Fibroblast of skin of back (primary cell): ENCODE measurements at regions not wholly inside any gene's neighbourhood (a gene's known extent, or its start where the extent isn't known, plus 50 kb on each side); places are given as distances from the start of the nearest gene placed in this dataset.

Source experiments
- DNase-seq: peaks from one replicate; pipeline ENCODE4 v3.0.0-alpha.2; 2013

DNA sequence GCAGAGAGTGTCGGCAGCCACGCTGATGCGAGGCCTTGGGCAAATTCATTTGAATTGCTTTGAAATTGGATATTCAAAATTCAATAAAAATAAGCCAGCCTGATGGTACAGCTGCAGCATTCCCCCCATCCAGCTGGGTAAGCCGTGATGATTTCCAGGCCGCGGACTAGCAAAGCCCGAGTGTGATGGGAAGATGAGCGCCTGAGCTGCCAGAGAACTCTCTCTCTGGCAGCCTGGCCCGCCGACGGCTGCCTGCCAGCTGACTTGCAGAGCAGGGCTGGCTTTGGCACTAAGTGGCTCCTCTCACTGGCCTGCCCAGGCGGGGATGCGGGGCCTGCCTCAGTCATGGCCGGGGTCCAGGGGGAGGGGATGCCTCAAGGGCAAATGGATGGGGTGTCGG lies 268.3 kb upstream of the WWC1 start:
- no peak for DNase-seq

DNA sequence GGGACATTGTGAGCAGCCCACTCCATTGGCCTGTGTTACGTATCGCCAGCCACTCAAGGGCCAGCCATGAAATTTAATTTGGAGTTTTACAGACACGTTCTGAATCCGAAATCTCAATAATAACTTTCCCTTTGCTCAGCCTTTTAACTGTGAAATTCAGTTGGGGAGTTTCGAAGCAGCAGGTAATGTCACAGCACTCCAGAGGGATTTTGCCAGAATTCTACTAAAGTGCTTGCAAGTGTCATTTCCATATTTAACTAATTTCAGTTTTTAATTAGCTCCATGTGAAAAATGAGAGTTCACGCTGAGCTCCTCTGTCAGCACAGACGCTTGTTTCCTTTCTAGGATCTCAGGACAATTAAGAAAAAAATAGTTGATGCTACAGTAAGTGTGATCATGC lies 267.1 kb upstream of the WWC1 start:
- no peak for DNase-seq

DNA sequence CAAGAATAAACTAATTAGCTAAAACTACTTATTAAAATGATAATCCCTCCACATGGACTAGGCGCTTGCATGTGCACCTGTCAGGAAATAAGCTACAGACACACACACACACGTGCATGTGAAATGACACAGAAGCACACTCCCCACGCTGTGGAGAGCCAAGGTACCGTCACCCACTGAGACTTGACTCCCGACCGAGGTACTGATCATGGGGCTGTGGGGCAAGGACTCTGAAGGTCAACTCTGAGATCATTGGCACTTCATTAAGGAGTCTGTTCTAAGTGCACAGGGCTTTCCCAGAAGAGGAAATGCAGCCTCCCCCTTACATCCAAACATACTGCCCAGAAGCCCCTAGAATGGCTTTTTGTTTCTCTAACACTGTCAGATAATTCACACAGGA lies 264.4 kb upstream of the WWC1 start:
- no peak for DNase-seq

DNA sequence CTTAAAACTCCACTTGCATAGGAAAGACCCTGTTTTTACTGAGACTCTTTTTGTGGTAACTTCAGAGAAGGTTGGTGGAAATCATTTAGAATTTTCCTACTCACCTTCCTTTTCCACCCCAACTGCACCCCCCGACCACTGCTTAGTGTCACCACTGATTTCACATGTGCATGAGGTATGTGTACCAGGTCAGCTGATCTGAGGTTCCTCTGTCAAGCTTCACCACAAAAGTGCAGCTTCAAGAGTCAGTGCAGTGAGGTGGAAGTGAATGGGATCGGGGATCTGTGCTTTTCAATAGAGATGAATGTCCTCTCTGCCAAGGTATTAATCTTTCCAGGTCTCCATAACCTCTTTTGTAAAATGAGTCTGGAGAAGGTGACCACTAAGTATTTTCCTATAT lies 260.5 kb upstream of the WWC1 start:
- DNase-seq = no peak

DNA sequence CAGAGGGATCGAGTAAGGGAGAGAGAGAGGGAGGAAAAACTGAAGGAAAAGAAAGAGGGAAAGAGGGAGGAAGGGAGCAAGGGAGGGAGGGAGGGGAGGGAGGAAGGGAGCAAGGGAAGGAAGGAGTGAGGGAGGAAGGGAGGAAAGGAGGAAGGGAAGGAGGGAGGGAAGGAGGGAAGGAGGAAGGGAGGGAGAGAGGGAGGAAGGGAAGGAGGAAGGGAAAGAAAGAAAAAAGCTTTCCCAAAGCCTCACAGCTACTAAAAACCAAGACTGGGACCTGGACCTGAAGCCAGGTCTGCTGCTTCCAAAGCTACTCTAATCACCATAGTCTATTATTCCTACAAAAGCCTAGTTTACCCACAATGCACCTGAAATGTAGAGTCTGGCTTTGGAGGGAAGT lies 259.8 kb upstream of the WWC1 start:
- DNase-seq = no peak

DNA sequence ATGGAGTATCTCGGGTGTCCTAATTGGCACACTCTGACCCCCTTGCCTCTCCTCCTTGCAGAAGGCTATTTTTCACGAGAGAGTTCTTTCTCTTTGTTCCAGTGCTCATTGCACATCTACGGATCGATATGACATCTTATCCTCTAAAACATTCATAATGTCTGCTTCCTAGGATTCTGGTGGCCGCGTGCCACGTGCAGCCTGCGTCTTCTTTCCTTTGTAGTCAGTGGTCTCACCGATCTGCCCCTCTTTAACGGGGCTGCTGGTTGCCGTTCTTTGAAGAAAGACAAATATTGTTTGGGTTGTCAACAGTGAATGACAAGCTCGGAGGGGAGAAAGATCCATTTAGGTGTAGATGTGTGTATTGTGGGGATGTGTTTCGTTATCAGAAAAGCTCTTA lies 252.4 kb upstream of the WWC1 start:
- DNase-seq = no peak

DNA sequence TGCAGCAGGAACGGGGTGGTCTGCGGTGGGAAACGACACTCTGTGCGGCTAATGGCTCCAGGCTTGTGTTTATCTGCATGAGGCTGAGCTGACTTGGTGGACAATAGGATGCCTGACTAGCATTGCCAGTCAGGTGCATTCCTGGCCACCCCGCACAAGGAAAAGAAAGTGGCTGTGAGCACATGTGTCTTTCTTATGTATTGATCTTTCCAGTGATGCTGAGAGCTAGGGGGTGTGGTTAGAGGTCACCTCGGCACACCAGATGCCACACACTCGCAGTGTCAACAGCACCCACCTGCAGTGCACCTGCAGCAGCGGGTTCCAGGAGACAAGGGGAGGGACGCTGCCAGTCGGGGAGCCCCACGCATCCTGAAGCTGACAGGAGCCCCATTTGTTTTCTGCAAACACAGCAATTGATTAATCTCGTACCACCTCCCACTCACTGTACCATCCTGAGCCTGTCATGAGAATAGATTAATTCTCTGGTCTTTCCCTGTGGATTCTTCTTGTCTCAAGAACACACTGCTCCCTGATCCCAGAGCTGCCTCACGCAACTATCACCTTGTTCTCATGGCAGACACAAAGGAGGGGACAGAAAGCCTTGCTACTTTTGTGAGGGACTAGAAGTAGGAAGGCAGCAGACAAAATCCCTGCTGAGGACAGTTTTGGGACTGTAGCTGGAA lies 251.7 kb upstream of the WWC1 start:
- DNase-seq = no peak

DNA sequence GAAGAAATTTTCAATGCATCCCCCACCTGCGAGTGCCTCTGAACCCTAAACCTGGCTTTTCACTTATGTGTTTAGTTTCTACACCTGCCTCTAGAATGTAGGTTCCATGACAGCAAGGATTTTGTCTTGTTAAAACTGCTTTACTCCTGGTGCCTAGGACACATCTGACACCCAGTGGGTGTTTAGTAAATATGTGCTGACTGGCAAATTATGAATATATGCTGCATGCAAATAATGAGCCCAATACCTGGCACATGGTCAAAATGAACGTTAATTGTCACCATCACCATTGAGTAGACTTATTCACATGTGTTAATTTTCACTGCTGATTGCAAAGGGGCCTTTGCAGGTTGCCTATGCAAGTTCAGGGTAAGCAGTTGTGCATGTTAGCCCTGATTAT lies 249.9 kb upstream of the WWC1 start:
- no peak for DNase-seq

DNA sequence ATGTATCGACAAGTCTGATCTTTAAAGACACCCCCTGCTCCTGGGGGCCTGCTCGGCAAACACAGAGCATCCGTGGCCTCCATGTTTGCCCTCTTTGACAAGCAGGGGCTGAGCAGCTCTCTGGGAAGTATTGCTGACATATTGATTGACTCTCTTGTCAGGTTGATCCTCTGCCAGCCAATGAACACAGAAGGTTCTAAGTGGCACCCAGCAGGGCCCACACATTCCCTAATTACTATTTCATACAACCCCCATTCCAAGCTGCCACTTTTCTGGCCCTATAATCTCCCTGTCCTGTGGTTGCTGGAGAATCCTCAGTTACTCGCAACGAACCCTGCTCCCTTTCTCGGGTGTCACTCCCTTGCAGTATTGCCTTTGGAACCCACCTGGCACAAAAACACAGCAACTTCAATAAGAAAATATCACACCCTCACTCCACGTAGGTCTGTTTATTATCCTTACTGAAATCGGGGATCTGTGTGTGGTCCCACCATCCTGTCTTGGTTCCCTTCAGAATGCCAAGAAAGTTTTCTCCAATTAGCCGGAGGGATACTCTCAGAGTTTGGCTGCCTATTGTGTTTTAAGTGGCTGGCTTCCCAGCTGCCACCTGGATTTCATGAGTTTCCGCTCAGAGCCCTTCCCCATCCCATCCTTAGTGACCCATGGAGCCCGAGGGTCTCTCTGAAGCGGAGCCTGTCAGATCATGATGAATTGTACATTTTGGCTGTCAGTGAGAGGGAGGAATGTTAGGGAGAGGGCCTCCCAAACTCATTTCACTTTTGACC lies 249.0 kb upstream of the WWC1 start:
- DNase-seq = no peak

DNA sequence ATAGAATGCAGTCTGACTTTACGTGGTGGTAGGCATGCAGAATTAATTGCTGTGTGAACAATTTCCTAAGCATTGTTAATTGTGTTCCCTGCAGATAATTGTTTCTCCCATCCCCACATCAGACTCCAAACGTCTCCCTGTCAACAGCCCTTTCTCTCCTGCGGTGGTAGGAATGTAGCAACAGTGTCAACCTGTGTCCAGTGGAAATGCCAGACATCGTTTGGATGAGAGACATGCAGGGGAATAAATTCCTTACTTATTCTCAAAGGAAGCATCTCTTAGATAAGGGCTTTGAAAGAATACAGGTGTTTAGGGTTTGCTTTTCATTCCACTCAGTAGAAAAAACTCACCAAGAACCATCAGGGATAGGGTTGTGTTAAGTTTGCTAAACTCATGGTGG lies 245.3 kb upstream of the WWC1 start:
- DNase-seq = no peak

DNA sequence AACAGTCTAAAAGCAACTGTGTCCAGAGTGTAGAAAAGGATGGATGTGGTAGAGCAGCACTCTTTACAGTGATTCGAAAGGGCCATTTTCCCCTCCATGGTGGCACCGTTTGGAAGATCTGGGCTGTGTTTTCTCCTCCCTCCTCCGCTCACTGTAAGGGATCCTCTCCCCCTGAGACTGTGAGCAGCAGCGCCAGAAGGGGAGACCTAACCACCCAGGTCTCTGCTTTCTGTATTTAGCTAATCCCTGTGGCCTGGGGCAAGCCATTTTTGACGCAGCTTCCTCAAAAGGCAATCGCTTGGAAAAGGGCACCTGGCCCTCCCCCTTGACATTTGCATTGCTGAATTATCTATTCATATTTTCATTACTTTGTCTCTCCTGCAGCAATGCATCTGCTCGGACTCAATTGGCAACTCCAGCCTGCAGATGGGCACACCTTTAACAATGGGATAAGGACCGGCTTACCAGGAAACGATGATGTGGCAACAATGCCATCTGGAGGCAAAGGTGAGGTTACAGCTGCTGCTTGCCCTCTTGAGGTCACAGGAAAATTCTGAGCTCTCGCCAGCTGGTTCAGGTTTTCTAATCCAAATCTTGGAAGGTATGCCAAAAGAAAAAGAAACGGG lies 244.3 kb upstream of the WWC1 start:
- DNase-seq = peak; percentile 43

DNA sequence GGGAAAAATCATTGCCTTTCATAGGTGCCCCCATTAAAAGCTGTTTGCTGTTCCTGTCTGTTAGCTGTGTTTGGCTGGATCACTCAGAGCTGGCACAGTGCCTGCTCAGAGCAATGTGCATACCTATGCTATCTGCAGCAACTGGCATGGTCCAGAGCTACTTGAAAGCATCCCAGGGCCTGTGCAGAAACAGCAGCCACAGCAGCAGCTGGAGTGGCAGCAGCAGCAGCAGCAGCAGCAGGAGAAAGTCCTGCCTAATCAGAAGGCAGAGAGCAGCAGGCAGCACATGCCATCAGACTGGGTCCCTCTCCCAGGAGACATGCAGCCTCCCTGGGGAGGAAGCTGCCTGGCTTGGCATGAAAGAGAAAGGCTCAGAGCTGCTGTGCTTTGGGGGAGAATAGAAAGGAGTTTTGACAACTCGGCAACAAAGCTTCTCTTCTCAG lies 243.8 kb upstream of the WWC1 start:
- DNase-seq = peak; percentile 19

DNA sequence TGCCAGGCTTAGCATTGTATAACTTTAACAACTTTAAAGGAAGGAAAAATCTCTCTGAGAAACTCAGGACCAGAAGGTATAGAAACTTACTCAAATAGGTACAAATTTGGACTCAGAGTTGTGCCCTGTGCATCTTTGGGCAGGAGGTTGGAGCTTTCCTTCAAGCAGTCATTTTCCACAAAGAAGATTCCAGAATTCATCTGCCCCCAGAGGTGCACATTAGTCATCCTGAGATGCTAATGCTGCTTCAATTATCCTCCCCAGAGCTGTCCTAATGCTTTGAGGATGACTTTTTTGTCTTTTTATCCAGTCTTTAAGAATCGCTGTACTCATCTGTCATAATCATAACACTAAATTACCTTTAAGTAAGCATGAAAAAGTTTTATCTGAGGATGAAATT lies 243.0 kb upstream of the WWC1 start:
- no peak for DNase-seq

DNA sequence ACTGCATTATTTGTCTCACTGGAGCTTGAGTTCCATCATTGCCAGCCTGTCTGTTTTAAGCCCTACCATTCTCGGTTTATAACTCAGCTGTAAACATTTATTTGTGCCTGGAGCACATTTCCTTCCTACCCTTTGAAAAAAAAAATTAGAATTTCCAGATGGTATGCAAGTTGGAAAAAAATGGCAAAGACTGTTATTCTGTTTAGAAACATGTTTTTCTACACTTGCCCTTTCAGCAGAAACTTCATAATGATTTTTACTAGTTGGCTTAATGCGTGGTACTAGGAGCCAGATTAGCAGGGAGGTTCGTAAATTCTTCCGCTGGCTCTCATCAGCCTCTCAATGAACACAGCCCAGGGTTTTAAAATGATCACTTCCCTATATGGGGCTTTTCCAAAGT lies 238.8 kb upstream of the WWC1 start:
- no peak for DNase-seq

DNA sequence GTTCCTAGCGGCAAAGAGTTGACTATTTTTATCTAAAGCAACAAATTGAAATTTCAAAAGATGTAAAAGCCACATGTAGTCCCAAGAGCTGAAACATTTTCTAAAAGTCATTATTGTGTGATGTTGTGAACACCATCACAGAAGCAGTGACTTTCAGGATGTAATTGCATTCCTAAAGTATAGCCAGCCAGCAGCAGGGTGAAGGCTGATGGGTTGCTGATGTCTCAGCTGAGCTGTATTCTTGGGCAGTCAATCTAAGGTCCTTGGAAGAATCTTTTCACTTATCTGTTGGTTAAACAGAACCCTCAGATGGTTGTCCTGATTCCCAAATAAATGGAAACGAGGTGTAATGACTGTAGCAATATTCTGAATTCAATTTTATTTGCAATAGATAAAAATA lies 237.4 kb upstream of the WWC1 start:
- no peak for DNase-seq

DNA sequence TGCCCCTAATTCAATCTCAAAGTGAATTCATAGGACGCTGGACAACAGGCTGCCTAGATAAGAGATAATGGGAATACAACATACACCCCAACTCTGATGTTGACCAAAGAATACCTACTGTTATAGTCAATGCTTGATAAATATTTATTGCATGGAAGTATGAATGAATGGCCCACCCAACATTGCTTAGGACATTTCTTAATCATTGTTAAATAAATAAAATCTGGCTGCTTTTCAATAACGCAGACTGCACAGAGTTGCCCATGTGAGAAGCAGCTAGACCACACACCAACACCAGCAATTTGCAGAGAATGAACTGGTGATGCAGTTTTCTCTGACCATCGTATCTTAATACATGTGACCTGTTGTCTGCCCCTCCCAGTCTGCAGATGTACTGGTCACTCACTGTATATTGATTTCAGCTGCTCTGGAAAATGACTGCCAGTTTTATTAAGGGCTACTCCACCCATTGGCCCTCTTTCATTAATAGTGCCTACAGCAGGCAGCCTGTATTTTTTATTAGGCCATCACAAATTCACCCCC lies 236.2 kb upstream of the WWC1 start:
- no peak for DNase-seq

DNA sequence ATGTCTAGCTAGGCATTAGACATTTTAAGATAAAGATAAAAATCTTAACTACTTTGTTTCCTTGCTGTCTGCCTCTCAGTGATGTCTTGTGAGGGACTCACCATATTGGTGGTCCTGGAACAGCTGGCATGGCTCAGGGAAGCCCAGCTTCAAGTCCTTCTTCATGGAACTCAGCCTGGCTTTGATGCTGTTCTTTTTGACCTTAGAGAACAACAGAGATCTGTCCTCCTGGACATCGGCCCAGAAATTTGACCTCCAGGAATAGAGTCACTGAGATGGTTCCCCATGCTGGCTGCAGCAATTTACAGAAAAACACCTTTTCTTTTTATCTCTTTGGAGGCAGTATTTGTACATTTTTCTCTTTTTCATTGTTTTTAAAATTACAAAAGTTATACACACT lies 235.5 kb upstream of the WWC1 start:
- DNase-seq = no peak

DNA sequence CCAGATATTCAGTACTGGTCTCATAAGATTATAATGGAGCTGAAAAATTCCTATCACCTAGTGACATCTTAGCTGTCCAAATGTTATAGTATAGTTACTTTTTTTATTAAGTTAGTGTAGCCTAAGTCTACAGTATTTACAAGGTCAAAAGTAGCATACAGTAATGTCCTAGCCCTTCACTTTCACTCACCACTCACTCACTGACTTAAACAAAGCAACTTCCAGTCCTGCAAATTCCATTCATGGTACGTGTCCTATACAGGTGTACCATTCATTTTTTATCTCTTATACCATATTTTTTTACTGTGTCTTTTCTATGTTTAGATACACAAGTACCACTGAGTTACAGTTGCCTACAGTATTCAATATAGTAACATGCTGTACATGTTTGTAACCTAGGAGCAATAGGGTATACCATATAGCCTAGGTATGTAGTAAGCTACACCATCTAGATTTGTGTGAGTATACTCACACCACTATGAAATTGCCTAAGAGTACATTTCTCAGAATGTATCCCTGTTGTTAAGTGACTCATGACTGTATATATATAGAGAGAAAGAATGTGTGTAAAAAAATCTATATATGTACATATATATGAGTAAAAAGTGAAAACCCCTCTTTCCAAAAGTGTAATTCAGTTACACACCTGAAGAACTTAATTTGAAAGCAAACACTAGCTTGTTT lies 234.8 kb upstream of the WWC1 start:
- DNase-seq = no peak

DNA sequence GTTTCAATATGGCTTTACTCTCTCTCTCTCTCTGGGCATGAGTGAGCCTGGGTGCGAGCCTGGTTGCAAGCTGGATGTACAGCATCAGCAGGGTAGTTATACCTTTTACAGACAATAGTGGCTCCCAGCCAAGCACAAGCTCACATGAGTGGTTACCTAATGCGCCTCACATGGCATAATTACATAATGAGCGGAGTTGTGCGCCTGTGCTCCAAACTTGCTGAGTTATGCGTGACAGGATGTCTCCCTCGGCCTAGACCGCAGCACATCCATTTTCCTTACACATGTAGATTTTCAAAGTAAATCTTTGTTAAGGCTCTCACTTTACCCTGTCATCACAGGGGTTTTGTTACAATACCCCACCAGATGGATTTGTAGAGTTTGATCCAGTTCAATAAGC lies 233.5 kb upstream of the WWC1 start:
- DNase-seq = no peak

DNA sequence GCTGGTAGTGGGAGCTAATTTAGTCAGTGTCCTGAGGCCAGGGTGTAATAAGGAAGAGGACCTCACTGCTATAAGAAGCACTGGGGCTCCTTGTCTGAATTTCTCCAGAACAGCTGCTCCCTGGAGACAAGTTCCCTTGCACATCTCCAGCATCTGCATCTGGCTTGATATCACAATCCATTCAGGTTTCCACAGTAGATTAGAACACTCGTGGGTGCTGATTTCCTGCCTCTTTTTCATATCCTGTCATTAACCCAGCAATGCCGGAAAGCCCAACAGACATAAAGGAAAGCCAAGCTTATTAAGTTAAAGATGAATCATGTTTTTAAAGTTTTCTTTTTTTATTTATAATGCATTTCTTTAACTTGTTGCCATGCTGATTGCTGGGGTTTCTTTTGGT lies 232.3 kb upstream of the WWC1 start:
- DNase-seq = no peak

DNA sequence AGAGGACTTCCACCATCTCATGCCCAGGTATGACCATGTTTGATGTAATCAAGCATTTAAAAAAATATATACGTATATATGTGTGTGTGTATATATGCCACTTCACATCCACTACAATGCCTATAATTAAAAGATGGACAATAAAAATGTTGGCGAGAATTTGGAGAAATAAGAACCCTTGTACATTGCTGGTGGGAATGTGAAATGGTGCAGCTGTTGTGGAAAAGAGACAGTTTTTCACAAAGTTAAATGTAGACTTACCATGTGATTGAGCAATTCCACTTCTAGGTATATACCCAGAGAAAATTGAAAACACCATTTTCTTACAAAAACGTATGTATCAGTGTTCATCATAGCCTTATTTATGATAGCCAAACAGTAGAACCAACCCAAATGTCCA lies 229.2 kb upstream of the WWC1 start:
- DNase-seq = no peak

DNA sequence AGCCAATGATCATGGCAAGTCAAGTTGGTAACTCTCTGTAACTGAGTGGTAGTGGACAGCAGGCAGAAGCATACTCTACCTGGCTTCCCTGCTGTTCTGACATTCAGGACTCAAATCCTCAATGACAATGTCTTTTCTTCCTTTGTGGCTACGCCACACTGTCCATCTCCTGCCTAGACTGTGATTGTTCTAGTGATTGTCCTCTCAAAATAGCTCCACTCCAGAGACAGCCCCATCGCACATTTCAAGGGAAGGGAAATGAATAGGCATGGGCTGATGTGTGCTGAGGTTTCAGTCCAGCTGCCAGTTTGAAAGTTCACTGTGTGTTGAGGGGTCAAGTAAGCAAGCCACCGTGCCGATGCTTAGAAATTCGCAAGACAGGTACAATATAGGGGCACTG lies 227.0 kb upstream of the WWC1 start:
- no peak for DNase-seq

DNA sequence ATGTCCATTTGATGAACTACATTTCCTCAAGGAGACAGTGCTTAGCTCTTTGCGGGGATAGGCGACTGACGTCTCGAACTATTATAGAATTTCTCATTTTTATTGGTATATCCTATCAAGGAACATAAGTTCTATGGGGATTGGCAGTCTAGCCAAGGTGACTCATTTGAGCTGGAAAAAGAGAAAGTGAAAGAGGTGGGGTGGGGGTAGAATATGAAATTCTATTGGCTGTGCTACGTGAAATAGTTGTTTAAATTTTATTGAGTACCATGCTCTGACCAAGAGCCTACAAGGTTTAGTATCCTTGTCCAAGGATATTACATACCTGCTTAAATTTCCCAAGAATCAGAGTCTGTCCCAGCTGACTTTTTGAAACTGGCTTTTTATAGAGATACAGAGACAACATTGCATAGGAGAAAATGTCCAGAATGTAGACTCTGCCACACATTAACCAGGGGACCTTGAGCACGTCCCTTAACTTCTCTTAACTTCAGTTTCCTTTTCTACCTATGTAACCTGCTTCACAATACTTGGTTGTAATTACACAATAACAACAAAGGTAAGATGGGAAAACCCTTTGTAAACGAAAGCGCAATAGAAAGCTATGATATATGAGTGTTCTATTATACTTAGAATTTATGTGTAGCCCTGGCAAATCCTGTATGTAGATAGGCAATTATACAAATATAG lies 226.4 kb upstream of the WWC1 start:
- DNase-seq = no peak
